Astrocyte of the hippocampus (primary cell): ENCODE measurements at regions not wholly inside any gene's neighbourhood (a gene's known extent, or its start where the extent isn't known, plus 50 kb on each side); places are given as distances from the start of the nearest gene placed in this dataset.
"Not testable (repeated sequence)": the region's sequence is repeated elsewhere in the genome, so short reads cannot be mapped to it uniquely, and the experiment has no call there.

ENCODE experiments used
- DNase-seq: peaks from one replicate; pipeline ENCODE4 v3.0.0; 2011; ENCODE audit warnings: low read depth, low spot score

GRCh38 chr11:70549386-70549785 lies 151.1 kb downstream of the CTTN start:
- DNase-seq, result no peak

- no peak for DNase-seq
Measured at GRCh38 chr11:70549796-70550195, 151.5 kb downstream of the CTTN start.

GRCh38 chr11:70550456-70551195 lies 152.3 kb downstream of the CTTN start:
- DNase-seq, result no peak

- peak; percentile 86 for DNase-seq
Measured at GRCh38 chr11:70551351-70552166, 153.2 kb downstream of the CTTN start.

DNA sequence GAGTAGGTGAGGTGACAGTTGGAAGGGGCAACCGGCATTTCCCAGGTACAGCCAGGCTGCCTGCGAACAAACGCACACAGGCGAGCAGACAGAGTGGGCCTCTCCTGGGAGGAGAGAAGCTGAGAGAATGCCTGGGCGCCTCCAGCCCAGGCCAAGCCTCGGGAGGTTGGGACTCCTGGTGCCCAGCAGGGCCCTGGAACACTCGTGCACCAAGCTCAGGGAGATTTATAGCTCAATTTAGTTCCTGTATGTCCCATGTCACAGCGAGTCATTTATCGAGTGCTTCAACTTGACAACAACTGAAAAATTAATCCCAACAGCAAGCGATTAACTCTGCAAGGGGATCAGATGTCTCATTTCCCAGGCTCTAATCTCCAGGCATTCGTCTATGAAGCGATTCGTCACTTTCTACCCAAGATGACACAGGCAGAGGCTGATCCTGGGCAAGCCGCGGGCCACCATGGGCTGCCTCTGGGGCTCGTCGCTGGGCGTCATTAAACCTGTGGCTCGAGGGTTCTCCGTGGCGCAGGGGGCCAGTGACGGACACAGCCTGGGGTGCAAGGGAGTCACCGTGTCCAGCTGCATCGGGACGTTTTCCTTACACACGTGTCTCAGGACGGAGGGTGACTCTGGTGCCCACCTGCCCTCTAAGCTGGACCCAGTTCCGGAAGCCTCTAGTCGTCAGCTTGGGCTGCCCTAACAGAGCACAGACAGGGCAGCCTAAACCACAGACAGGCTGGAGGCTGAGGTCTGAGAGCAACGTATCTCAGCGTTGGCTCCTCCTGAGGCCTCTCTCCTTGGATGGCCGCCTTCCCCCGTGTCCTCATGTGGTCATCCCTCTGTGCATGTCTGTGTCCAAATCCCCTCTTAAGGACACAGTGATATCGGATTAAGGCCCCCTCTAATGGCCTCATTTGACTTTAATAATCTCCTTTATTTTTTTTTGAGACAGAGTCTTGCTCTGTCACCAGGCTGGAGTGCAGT lies 154.1 kb downstream of the CTTN start:
- DNase-seq, result no peak

- DNase-seq, result no peak
Measured at GRCh38 chr11:70555078-70555477, 156.7 kb downstream of the CTTN start.

DNA sequence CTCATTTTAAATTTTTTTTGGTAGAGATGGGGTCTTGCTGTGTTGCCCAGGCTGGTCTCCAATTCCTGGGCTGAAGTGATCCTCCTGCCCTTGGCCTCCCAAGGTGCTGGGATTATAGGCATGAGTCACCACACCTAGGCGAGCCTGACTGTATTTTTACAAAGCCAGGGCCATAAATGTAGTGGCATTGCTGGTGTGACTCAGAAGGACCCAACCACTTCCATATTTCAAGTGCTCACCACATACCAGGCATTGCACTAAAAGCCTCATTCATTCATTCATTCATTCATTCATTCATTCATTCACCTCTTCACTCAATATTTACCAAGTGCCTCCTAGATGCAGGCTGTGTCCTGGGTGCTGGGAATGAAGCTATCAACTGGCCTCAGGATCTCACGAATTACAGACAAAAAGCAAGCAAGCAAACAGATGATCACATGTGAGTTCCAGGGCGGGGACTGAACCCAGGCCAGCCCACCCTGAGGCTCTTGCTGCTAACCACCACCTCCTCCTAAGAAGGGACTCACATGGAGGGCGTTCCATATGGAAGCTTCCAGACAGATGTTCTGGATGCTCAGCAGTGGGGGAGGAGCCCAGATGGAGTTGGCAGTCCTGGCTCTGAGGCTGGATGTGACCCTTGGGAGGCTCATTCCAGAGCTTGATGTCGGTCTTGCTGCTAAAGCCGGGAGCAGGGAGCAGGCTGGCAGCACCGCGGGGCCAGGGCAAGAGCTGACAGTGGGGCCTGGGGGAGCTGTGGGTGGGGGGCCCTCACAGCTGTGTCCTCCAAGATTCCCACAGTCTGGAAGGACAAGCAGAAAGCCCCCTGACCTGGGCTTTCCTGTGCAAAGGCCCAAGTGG lies 158.8 kb downstream of the CTTN start:
- DNase-seq, result peak; percentile 34

DNA sequence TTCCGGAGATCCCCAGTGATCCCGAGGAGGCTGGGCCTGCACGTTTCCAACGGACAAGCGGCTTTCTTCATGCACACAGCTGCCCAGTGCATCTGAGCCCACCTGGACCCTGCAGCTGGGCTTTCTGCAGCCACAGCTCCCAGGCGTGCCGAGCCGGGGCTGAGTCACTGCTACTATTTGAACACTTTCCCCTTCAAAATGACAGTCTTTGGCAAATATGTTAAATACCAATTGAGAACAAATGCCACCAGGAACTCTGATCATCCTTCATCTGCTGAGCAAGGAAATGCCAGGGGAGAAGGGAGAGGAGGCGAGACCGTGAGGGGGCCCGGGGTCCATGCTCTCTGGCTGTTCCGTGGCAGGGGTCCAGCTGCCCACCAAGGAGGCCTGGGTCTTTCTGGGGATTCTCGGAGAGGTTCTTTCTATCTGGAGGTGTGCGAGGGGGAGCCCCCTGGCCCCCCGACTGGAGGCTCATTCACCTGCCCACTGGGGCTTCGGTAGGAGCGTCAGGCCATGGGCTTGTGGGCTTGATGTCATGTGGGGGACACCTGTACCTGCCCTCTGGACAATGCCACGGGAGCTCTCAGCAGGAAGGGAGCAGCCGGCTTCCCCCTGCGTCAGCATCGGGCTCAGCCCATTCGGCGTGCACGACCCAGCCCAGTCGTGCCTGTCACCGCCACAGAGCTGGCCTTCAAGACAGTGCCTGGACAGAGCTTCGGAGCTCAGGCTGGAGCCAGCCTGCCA lies 159.6 kb downstream of the CTTN start:
- peak; percentile 51 for DNase-seq

DNA sequence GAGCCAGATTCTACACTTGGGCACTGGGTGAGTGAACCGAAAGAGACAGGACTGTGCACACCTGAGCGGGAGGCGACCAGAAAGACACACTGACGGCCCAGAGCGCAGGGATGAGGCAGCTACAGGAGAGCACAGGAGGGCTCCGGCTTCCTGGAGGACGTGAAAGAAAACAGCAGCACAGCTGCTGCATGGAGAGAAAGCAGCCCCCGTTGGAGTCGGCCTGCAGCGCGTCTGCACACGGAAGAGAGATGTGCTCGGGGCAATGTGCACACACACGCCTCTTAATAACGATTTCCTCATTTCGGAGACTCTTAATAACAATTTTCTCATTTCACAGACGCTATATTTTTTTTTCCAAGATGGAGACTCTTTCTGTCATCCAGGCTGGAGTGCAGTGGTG lies 160.4 kb downstream of the CTTN start:
- no peak for DNase-seq

- no peak for DNase-seq
Measured at GRCh38 chr11:70559516-70559915, 161.2 kb downstream of the CTTN start.

GRCh38 chr11:70560621-70561020 lies 162.3 kb downstream of the CTTN start:
- DNase-seq, result not testable (repeated sequence)

GRCh38 chr11:70566768-70567530 lies 168.6 kb downstream of the CTTN start:
- DNase-seq, result no peak

- DNase-seq, result no peak
Measured at GRCh38 chr11:70567680-70568034, 169.3 kb downstream of the CTTN start.

- peak; percentile 71 for DNase-seq
Measured at GRCh38 chr11:70568035-70568813, 169.9 kb downstream of the CTTN start.

DNA sequence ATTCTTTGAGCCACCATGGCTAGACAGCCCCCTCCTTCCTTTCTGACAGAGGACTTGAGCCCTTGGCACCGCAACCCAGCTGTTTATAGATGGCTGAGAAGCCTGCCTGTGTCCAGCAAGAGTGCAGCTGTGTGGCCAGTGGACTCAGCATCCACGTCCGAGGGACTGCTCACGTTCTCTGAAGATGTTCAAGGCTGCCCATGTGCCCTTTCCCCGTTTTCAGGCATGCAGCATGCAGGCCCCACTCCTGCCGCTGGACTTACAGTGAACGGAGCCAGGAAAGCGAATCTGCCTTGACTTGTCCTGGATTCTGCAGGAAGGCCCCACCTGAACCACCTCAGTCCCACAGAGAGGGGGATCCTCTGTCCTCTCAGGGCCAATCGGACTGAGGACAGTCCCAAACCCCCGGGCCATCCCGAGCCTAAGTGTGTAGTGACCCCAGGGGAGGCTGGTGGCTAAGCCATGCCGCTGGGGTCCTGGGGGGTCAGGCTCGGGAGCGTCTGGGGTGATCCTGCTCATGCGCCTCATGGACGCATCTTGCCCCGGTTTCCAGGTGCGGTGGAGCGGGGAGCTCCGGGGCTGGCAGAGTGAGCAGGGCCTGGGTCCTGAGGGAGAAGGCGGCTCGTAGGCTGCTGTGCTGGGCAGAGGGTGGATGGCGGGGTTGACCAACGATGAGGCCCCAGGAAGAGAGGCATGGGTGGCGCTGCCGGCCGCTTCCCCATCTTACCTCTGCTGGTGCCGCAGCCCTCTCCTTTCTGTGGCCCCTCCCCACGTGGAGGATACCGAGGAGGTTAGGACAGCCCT lies 170.7 kb downstream of the CTTN start:
- DNase-seq, result no peak

DNA sequence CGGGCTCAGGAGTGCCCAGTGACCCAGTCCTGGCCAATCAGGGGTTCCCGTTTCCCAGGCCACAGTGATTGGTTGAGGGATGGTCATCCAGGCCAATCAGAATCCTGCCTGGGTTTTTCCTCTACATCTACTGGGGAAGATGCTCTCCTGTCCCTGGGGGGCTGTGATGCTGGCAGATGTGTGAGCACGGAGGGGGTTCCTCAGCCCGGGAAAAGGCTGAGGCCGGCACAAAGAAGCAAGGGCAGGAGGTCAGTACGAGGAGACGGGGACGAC lies 171.2 kb downstream of the CTTN start:
- no peak for DNase-seq

GRCh38 chr11:70569996-70570692 lies 171.8 kb downstream of the CTTN start:
- DNase-seq, result no peak
